GM19438 (cell line): ENCODE measurements at regions not wholly inside any gene's neighbourhood (a gene's known extent, or its start where the extent isn't known, plus 50 kb on each side); places are given as distances from the start of the nearest gene placed in this dataset.
"Not testable (repeated sequence)": the region's sequence is repeated elsewhere in the genome, so short reads cannot be mapped to it uniquely, and the experiment has no call there.

Source experiments
- ATAC-seq: cut with Tn5 transposase; IDR thresholded peaks from one replicate; pipeline ENCODE4 v1.9.1; 2021; ENCODE audit warnings: low read depth; ENCODE audit not compliant: unreplicated experiment

GRCh38 chr3:80018375-80018774 lies 250.6 kb upstream of the ROBO1 start:
- no peak for ATAC-seq

GRCh38 chr3:80017369-80017768 lies 249.6 kb upstream of the ROBO1 start:
- ATAC-seq = no peak

- no peak for ATAC-seq
These were observed 246.8 kb upstream of the ROBO1 start for GRCh38 chr3:80014576-80014975.

GRCh38 chr3:80010021-80010571 lies 242.3 kb upstream of the ROBO1 start:
- no peak for ATAC-seq

GRCh38 chr3:80007522-80007921 lies 239.7 kb upstream of the ROBO1 start:
- no peak for ATAC-seq

GRCh38 chr3:80006315-80006714 lies 238.5 kb upstream of the ROBO1 start:
- ATAC-seq = no peak

GRCh38 chr3:80000022-80000421 lies 232.2 kb upstream of the ROBO1 start:
- no peak for ATAC-seq

GRCh38 chr3:79994397-79994796 lies 226.6 kb upstream of the ROBO1 start:
- no peak for ATAC-seq

GRCh38 chr3:79986338-79986737 lies 218.5 kb upstream of the ROBO1 start:
- no peak for ATAC-seq

GRCh38 chr3:79985816-79986215 lies 218.0 kb upstream of the ROBO1 start:
- no peak for ATAC-seq

GRCh38 chr3:79983118-79983517 lies 215.3 kb upstream of the ROBO1 start:
- ATAC-seq = no peak

- ATAC-seq = no peak
These were observed 212.2 kb upstream of the ROBO1 start for GRCh38 chr3:79979990-79980389.

GRCh38 chr3:79976466-79976865 lies 208.7 kb upstream of the ROBO1 start:
- ATAC-seq = no peak

- no peak for ATAC-seq
These were observed 206.3 kb upstream of the ROBO1 start for GRCh38 chr3:79973917-79974595.

GRCh38 chr3:79973482-79973881 lies 205.7 kb upstream of the ROBO1 start:
- no peak for ATAC-seq

- ATAC-seq = no peak
These were observed 200.6 kb upstream of the ROBO1 start for GRCh38 chr3:79968418-79968817.

- ATAC-seq = no peak
These were observed 192.8 kb upstream of the ROBO1 start for GRCh38 chr3:79960594-79960993.

- no peak for ATAC-seq
These were observed 189.3 kb upstream of the ROBO1 start for GRCh38 chr3:79957066-79957465.

- no peak for ATAC-seq
These were observed 187.0 kb upstream of the ROBO1 start for GRCh38 chr3:79954756-79955155.

GRCh38 chr3:79953591-79954101 lies 185.8 kb upstream of the ROBO1 start:
- ATAC-seq = no peak

GRCh38 chr3:79951426-79951825 lies 183.6 kb upstream of the ROBO1 start:
- not testable (repeated sequence) for ATAC-seq

- ATAC-seq = no peak
These were observed 180.2 kb upstream of the ROBO1 start for GRCh38 chr3:79947957-79948356.
